OCI-M1 (cell line): ENCODE measurements at regions not wholly inside any gene's neighbourhood (a gene's known extent, or its start where the extent isn't known, plus 50 kb on each side); places are given as distances from the start of the nearest gene placed in this dataset.
"Not testable (repeated sequence)": the region's sequence is repeated elsewhere in the genome, so short reads cannot be mapped to it uniquely, and the experiment has no call there.

Source experiments
- DNase-seq: peaks from one replicate; lab custom pipeline; 2025; lab: John Stamatoyannopoulos, UW

DNA sequence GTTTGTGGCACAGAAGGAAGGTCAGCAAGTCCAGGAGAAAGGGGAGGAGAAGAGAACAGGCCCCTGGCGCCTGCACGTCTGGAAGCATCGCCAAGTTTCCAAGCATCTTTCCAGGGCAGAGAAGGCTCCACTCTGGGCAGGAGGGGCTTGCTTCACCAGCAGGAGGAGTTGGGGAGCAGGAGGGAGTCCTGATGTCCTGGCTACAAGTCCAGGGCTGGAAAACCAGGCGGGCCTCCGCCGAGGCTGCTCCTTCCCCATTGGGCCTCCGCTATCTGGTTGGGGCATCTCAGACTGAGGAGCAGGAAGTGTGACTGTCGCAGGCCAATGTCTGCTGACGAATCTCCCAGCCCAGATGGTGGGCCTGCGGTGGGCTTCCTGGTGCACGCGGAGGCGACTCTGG, 421.9 kb downstream of the PREX1 start:
- no peak for DNase-seq

- DNase-seq: no peak
Observed at GRCh38 chr20:48404598-48404997, 423.2 kb downstream of the PREX1 start.

DNA sequence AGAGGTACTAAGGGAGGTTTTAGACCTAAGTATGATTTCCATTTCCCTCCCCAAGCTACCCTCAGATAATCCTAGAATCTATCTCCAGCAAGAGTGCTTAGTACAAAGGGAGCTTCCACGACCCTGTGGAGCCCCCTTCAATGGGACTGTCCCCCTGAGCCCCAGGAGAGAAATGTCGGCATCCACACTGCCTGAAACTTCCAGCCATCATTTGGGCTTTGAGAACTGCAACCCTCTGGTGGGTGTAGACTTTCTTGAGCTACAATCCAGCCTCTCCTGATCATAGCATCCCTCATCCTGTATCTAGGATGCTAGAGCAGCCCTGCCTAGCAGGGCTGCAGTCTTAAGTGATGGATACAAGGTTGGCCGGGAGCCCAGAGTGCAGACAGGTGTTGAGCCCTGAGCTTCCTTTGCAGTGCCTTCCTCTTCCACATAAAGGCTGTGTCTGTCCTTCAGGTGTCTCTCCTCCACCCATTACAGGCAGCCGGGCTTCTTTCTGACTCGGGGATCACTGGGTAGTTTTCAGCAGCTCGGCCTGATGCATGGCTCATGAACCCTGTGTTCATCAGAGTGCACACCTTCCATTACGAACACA, 424.5 kb downstream of the PREX1 start:
- no peak for DNase-seq

DNA sequence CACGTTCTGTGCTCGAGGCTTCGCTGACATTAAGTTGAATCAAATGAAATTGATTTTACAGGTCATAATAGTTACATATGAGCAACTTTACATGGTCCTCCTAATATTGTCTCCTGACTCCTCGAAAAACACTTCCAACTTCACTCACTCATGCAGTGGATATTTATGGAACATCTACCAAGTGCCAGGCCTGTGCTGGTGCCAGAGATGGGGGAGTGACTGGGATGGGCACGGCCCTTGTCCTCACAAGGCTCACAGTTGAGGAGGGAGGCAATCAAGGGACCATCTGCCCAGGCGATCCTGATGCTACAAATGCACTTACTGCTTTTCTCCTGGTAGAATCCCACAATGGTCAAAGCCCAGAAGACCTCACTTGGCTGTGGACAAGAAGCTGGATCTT, 426.4 kb downstream of the PREX1 start:
- DNase-seq: no peak

DNA sequence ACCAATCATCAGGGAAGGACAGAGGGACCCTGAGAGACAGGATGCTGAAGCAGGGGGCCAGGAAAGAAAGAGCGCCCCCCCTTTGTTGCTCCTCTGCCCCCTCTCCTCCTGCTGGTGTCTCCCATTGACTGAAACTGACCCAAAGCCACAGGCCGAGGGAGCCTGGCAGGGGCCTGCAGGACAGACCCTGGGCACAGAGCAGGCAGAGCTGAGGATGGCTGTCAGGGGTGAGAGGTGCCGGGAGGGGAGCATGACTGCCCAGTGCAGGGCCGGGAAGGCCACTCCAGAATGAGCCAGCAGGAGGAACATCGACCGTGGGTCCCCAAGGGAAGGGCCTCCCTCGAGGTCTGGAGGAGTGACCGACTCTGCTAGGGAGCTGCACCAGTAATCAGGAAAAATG, 427.8 kb downstream of the PREX1 start:
- DNase-seq: no peak

DNA sequence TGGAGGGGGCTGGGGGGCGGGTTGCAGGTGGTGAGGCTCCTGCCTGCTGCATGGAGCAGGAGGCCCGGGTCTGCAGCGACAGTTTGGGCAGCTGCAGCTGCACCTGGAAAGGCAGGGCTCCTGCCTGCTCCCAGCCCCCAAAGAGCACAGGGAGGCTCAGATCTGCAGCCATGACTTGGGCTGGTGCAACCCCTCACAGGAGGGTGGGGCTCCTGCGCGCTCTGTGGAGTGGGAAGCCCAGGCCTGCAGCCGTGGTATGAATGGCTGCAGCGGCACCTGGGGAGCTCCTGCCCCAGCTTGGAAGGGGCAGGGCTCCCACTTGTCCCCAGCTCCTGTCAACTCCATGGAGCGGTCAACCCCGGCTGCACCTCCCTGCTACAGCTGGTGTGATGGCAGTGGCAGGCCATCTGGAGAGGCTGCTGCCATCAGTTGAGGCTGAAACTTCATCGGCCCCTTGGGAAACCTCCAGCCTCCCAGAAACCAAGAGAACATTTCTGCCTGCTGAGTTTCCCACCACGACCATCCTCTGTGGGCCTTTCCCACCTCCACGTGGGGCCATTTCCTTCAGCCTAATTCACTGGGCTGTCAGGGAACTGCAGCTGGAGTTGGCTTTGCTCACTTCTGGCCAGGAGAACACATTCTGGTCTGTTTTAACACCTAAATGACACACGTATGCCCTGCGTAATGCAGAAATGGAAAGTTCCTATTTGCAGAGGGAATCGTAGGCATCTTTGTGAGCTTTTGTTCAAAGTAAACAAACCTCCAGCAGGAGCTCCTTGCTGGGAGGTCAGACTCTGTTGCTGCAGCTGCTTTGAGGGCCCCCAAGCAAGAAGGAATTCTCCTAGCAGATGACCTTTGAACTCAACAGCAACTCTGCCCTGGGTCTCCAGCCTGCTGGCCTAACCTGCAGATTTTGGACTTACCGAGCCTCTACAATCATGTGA, 429.0 kb downstream of the PREX1 start:
- no peak for DNase-seq

GRCh38 chr20:48396981-48397861, 430.6 kb downstream of the PREX1 start:
- not testable (repeated sequence) for DNase-seq

DNA sequence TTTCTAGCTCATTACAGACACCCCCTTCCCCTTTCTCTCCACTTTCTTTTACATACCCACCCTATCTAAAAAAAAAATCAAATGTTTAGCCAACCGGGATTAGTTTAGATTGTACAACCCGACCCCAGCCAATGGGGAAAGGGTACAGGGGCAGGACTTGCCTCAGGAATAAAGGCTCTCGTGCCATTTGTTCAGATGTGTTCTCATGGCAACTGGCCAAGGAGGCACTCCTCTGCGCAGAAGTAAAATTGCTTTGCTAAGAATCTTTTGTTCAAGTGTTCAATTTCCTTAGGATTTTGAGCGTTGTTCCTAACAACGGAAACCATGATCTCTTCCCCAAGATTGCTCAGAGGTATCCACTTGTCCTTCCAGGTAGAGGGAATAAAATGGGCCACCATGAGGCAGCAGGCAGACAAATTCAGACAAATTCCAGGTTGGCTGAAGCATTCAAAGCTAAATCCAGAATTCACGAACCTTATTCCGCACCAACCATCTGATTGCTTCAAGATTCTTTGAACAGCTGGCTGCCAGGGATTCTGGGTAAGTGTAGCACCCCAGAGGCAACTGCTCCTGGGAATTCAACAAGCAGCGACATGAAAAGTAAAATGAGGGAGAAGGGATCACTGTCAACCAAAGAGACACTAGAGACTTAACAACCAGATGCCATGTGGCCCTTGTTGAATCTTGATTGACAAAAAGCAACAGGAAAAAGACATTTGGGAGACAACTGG, 431.8 kb downstream of the PREX1 start:
- DNase-seq: no peak

DNA sequence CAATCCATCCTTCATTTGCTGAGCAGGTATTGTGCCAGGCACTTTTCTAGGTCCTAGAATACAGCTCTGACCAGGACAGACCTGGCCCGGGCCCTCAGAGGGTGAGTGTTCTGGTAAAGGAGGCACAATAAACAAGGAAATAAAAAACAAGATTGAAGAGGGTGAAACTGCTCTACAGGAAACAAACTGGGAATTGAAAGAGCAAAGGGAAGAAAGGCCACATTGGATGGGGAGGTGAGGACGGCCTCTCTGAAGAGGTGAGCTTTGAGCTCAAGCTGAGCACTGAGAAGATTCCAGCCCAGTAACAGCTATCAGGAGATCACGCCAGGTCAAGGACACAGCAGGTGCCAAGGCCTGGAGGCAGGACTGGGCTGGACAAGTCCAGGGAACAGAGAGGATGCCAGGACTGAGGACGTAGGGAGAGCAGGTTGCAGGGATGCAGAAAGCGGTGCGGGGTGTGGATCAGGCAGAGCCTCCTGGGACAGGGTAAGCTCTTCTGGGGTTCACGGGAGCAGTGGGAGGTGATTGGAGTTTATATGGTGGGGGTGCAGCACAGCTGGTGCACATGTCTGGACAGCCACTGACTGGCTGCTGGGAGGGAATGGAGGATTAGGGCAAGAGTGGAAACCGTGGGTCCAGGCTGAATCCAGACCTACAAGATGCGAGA, 433.3 kb downstream of the PREX1 start:
- DNase-seq: no peak

DNA sequence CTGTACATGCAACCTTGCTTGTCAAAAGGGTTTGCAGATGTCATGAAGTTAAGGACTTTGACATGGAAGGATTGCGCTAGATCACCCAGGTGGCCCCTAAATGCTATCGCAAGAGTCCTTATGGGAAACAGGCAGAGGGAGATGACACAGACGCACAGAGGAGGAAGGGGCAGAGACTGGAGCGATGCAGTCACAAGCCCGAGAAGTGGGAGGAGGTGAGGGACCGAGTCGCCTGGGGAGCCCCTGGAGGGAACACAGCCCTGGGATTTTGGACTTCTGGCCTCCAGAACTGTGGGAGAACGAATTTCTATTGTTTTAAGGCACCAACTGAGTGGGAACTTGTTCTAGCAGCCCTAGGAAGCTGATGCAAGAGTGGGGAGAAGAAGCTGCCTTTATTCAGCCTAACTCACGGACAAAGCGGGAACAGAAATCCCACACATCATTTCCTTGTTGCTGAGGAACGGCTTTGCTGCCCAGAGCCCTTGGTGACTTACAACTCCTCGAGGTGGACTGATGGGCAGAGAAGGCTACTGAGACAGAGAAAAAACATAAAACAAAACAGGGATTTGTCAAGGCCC, 434.0 kb downstream of the PREX1 start:
- no peak for DNase-seq

- DNase-seq: no peak
Observed at GRCh38 chr20:48393311-48393685, 434.5 kb downstream of the PREX1 start.

DNA sequence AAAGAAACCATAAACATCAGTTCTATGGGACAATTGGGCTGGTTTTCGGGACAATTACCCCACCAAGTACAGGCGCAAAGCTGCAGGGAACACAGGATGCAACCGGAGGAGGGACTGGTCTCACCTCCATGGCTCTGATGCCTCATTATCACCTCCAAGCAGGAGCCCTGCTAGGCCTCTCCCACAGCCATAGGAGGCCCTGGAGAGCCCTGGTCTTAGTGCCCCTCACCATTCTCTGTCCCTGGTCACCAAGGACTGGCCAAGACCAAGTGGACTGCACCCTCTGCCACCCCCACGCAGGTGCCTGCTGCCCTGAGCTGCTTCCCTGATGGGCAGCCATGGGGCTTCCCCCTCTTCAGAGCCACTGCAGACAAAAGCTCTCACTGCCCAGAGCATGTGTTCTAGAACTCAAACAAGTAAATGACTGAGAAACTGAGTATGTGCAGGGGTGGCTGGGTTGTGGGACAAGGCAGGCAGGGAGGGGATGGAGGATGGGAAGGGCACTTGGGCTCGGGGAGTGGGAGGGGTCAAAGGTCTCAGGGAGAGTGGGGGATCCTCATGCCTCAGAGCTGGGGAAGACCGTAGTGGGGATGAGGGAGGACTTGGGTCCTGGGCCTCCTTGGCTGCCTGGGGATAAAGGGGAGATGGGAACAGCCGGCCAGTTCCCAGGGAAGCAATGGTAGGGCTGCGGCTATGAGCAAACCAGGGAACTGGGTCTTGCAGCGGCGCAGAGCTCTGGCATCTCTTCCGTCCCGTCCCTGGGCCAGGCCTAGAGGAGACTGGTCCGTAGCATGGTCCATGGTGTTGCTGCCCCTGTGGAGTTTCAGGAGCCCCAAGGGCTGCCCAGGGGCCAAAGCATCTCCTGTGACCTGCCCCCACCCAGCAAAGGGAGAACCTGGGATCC, 435.1 kb downstream of the PREX1 start:
- no peak for DNase-seq

DNA sequence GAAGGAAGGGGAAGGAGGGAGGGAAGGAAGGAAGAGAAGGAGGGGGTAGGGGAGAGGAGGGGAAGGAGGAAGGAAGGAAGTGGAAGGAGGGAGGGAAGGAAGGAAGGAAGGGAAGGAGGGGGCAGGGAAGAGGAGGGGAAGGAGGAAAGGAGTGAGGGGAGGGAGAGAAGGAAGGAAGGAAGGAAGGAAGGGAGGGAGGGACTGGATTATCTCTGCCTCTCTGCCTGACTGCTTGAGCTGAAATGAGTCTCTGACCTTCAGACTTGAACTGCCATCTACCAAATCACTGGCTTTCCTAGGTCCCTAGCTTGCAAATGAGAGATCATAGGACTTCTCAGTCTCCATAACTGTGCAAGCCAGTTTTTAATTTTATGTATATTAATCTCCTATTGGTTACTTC, 436.8 kb downstream of the PREX1 start:
- no peak for DNase-seq

DNA sequence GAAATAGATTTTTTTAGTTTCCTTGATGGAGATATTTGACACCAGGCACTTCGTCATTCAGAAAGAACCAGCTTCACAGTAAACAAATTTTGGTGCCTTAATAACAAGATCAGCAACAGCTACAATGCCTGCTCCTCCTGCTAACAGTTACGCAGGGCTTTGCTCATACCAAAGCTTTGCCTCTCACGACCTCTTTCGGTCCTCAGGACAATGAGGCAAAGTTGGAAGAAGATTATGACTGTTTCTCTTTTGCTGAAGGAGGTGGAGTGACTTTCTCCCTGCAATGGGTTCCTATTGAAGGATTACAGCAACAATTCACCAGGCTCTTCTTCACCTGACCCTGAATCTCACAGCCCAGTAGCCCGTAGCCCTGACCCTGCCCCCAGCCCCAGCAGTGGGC, 440.1 kb downstream of the PREX1 start:
- no peak for DNase-seq

DNA sequence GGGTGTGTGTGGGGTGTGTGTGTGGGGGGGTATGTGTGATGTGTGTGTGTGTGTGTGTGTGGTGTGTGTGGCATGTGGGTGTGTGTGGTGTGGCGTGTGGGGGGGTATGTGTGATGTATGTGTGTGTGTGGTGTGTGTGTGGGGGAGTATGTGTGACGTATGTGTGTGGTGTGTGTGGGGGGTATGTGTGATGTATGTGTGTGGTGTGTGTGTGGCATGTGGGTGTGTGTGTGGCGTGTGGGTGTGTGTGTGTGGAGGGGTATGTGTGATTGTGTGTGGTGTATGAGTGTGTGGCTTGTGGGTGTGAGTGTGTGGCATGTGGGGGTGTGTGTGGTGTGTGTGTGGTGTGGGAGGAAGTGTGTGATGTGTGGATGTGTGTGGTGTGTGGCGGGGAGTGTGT, 442.3 kb downstream of the PREX1 start:
- no peak for DNase-seq

DNA sequence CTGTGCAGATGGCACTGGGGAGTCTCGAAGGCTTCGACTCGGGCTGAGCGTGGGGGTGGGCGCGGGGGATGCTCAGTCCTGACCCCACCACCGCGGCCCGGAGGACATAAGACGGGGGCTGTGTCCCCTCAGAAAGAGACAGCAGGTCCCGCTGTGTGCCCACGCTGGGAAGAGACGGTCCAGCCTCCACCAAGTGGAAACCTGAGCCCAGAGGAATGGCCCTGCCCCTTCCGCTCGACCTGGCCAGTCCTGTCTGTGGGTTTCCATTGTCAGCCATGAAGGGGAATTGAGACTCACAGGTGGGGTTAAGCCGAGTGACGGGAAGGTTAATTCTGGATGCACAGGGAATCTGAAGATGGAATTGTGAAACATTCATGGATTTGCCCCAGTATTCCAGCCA, 442.7 kb downstream of the PREX1 start:
- DNase-seq: no peak

GRCh38 chr20:48384147-48384818, 443.5 kb downstream of the PREX1 start:
- no peak for DNase-seq

- no peak for DNase-seq
Observed at GRCh38 chr20:48383252-48383651, 444.5 kb downstream of the PREX1 start.

- DNase-seq: no peak
Observed at GRCh38 chr20:48382304-48382703, 445.5 kb downstream of the PREX1 start.
